Osteoblast (primary cell): ENCODE measurements at regions not wholly inside any gene's neighbourhood (a gene's known extent, or its start where the extent isn't known, plus 50 kb on each side); places are given as distances from the start of the nearest gene placed in this dataset.

Source experiments
- DNase-seq: peaks from one replicate; pipeline ENCODE4 v3.0.0; 2011; ENCODE audit warnings: low spot score, mixed read lengths; ENCODE audit not compliant: insufficient read length; ENCODE audit errors: missing footprints
- H2AFZ ChIP-seq: 2 replicates; pipeline ENCODE4 v1.6.0; 2011; ENCODE audit warnings: mild to moderate bottlenecking, low read length
- H3K27ac ChIP-seq: 2 replicates; pipeline ENCODE4 v1.5.1; 2011; ENCODE audit warnings: mild to moderate bottlenecking, low read depth, low read length, moderate library complexity
- H3K27me3 ChIP-seq: 2 replicates; pipeline ENCODE4 v1.6.0; 2012; ENCODE audit warnings: mild to moderate bottlenecking, control low read depth, inconsistent platforms, low read length, moderate library complexity; ENCODE audit not compliant: insufficient read depth
- H3K36me3 ChIP-seq: 2 replicates; pipeline ENCODE4 v1.5.1; 2011; ENCODE audit warnings: mild to moderate bottlenecking, low read length, control low read depth, moderate library complexity; ENCODE audit not compliant: insufficient read depth
- H3K4me1 ChIP-seq: 2 replicates; pipeline ENCODE4 v1.5.1; 2011; ENCODE audit warnings: mild to moderate bottlenecking, low read length, control low read depth, moderate library complexity; ENCODE audit not compliant: insufficient read depth
- H3K4me2 ChIP-seq: 2 replicates; pipeline ENCODE4 v1.6.0; 2011; ENCODE audit warnings: mild to moderate bottlenecking, low read length; ENCODE audit not compliant: insufficient read depth
- H3K4me3 ChIP-seq: fragments of 200-600 bp; sonication (generic); 3 replicates; pipeline ENCODE4 v1.5.1; 2012; ENCODE audit warnings: mild to moderate bottlenecking, low read length, inconsistent platforms; ENCODE audit not compliant: insufficient read depth
- H3K79me2 ChIP-seq: 2 replicates; pipeline ENCODE4 v1.6.0; 2012; ENCODE audit warnings: mild to moderate bottlenecking, low read length, control low read depth, inconsistent platforms; ENCODE audit not compliant: insufficient read depth
- H3K9me3 ChIP-seq: 2 replicates; pipeline ENCODE4 v1.5.1; 2011; ENCODE audit warnings: low read depth, low read length, control low read depth
- H4K20me1 ChIP-seq: 2 replicates; pipeline ENCODE4 v1.6.0; 2012; ENCODE audit warnings: mild to moderate bottlenecking, low read length, control low read depth; ENCODE audit not compliant: insufficient read depth
- CTCF ChIP-seq: IDR thresholded peaks from 2 replicates; pipeline ENCODE4 v1.5.1; 2011; ENCODE audit warnings: mild to moderate bottlenecking, low read depth, low read length, moderate library complexity; ENCODE audit errors: extremely low read depth

- H3K9me3 ChIP-seq: no peaks in the 10 kb centered on the region
- H3K27me3 ChIP-seq: no peaks in the 10 kb centered on the region
- H3K79me2 ChIP-seq: no peaks in the 10 kb centered on the region
- H3K4me2 ChIP-seq: no peak overlapping the region
- no peaks in the 10 kb centered on the region for H3K36me3 ChIP-seq
- DNase-seq: no peak
- no peaks in the 10 kb centered on the region for H4K20me1 ChIP-seq
- no peaks in the 10 kb centered on the region for H3K4me1 ChIP-seq
- H3K27ac ChIP-seq: no peak overlapping the region
- no peak for TF ChIP-seq CTCF
- H2AFZ ChIP-seq: no peak overlapping the region
- no peak overlapping the region for H3K4me3 ChIP-seq
These were observed 82.5 kb upstream of the SP4 start for GRCh38 chr7:21345361-21345760.

GRCh38 chr7:21346297-21346696, 81.6 kb upstream of the SP4 start:
- Histone ChIP-seq H3K9me3 (no peaks in the 10 kb centered on the region), H4K20me1 (no peaks in the 10 kb centered on the region), H3K27ac (no peak overlapping the region), H2AFZ (no peak overlapping the region), H3K4me3 (no peak overlapping the region), H3K4me1 (no peaks in the 10 kb centered on the region), H3K27me3 (no peaks in the 10 kb centered on the region), H3K36me3 (no peaks in the 10 kb centered on the region), H3K4me2 (no peak overlapping the region), H3K79me2 (no peaks in the 10 kb centered on the region)
- no peak for TF ChIP-seq CTCF
- DNase-seq: no peak

GRCh38 chr7:21352540-21353387, 75.1 kb upstream of the SP4 start:
- no peak overlapping the region for H3K4me3 ChIP-seq
- no peaks in the 10 kb centered on the region for H4K20me1 ChIP-seq
- no peak for TF ChIP-seq CTCF
- H2AFZ ChIP-seq: no peak overlapping the region
- H3K79me2 ChIP-seq: no peaks in the 10 kb centered on the region
- no peak overlapping the region for H3K27ac ChIP-seq
- no peaks in the 10 kb centered on the region for H3K9me3 ChIP-seq
- no peaks in the 10 kb centered on the region for H3K36me3 ChIP-seq
- H3K4me1 ChIP-seq: no peaks in the 10 kb centered on the region
- no peak for DNase-seq
- H3K27me3 ChIP-seq: no peaks in the 10 kb centered on the region
- no peak overlapping the region for H3K4me2 ChIP-seq

- H2AFZ ChIP-seq: no peak overlapping the region
These were observed 74.5 kb upstream of the SP4 start for GRCh38 chr7:21353388-21353780.

More at GRCh38 chr7:21353388-21353780, 74.5 kb upstream of the SP4 start:
- TF ChIP-seq CTCF: no peak
- Histone ChIP-seq H3K4me2 (no peak overlapping the region), H3K36me3 (no peaks in the 10 kb centered on the region), H3K27me3 (no peaks in the 10 kb centered on the region), H3K4me3 (no peak overlapping the region), H4K20me1 (no peaks in the 10 kb centered on the region), H3K9me3 (no peaks in the 10 kb centered on the region), H3K4me1 (no peaks in the 10 kb centered on the region), H3K27ac (no peak overlapping the region), H3K79me2 (no peaks in the 10 kb centered on the region)
- no peak for DNase-seq
